ENCODE measurements at regions not wholly inside any gene's neighbourhood (a gene's known extent, or its start where the extent isn't known, plus 50 kb on each side); places are given as distances from the start of the nearest gene placed in this dataset.

GRCh38 chr13:111927181-111927540 lies 139.8 kb upstream of the SOX1 start:
- DNase-seq: no peak

DNA sequence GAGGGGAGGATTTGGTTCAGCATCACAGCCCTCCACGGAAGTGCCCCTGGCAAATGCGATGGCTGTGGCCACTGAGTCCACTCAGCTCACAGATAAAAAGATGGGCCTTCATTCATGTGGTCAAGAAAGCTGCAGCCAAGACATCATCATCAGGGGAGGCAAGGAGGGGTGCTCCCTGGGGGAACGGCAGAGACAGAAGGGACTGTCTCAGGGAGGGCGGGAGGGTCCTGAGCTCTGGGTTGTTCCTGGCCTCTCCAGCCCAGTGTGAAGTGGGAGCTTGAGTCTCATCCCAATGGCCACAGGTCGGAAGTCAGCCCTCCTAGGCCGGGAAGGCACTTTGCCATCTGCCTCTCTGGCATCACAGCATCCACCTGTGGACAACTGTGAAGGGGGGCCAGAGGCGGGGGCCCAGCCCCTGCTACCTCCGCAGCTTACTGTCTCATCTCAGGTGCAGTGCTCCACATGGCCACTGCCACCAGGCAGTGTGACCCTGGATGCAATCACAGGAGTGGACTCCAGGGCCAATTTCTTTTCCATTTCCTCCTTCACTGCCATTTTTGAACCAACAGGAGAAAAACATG lies 137.8 kb upstream of the SOX1 start:
- DNase-seq: no peak

GRCh38 chr13:111936267-111936925 lies 130.6 kb upstream of the SOX1 start:
- no peak for DNase-seq

DNA sequence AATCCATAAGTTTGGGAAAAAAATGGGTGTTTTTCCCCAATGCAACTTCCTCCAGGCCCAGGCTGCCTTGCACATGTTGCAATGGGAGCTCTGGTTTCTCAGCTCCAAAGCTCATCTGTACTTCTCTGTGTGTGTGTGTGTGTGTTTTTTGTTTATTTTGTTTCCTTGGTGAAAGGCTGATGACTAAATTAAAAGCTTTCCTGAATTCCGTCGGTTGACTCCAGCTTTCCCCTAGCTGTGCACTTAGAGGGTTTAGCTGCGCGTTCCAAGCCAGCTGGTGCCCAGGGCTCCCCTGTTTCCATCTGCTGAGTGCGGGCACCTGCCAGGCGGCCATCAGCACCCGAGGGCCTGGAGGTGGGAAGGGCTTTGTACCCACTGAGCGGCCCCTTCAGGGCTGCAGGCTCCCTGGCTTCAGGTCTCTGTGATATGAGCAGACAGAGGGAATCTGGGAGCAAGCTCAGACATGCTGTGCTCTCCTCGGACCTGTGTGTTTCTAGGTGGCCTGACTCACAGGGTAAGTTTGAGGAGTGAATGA lies 129.1 kb upstream of the SOX1 start:
- DNase-seq: no peak

DNA sequence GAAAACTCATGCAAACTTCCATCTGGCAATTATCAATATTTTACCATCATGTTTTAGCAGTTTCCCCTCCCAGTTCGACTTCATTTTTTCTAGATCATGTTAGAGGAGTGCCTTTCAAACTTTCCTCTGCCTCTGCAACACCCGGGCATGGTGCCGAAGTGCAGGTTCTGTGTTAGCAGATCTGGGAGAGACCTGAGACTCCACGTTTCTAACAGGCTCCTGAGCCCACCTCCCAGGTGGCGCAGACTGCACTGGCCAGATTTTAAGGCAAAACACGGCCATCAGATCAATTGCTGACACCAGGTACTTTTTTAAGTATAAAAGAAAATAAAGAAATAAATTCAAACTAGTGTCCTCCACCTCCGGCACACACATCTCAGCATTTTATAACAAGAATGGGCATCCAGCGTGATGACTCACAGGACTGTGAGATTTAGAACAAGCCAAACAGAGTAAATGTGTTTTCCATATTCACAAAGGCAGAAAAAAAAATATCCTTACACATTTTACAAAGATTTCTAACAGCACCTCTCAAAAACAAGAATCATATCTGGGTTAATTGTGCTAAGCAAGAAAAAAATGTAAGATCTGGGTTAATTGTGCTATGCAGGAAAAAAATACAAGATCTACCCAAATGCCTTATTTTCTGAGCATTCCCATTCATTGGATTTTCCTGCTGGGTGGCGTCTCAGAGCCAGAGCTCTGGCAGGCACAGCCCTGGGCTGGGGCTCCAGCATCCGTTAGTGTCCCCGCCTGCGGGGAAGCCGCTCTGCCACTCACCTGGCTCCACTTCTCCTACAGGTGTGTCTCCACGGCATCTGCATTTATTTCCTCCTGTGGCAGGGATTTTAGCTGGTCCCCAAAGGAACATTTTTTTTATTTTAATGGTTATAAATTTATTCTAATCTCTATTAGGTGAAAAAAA lies 127.9 kb upstream of the SOX1 start:
- DNase-seq: no peak

DNA sequence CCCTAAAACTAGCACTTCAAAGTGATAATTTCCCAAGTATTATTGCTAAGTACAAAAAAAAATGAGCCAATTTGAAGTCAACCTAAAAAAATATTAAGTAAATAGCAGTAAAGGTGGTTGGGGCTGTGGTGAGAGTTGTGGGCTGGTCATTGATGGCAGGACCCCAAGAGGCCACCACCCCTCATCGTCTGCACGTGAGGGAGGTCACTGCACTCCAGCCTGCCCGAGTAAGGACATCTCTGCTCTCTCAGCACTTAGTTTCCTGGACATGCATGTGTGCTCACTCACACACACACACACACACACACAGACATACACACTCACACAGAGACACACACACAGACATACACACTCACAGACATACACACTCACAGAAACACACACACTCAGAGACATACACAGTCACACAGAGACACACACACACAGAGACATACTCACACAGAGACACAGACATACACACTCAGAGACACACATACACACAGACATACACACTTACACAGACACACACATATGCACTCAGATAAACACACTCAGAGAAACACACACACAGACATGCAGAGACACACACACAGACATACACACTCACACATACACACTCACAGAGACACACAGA lies 127.2 kb upstream of the SOX1 start:
- DNase-seq: no peak

- DNase-seq: no peak
Measured at GRCh38 chr13:111940892-111941291, 126.1 kb upstream of the SOX1 start.

DNA sequence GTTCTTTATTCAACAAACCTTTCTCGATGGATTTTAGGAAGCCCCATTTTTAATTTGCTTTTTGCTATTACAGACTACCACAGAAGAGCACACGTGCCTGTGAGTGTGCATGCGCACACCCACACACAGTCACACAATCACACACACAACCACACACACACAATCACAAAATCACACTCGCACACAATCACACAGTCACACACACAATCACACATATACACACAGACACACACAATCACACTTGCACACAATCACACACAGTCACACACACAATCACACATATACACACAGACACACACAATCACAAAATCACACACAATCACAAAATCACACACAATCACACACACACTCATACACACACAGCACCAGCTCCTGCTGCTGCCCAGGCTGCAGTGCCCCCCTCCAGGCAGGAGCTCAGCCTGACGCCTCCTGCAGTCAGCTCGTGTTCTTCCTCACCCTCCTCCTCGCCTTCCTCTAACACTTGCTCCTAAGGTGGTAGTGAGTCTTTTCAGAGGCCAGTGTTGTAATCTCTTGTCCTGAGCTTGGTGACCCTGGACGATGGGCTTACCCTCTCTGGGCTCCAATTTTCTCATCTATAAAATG lies 125.0 kb upstream of the SOX1 start:
- DNase-seq: no peak

DNA sequence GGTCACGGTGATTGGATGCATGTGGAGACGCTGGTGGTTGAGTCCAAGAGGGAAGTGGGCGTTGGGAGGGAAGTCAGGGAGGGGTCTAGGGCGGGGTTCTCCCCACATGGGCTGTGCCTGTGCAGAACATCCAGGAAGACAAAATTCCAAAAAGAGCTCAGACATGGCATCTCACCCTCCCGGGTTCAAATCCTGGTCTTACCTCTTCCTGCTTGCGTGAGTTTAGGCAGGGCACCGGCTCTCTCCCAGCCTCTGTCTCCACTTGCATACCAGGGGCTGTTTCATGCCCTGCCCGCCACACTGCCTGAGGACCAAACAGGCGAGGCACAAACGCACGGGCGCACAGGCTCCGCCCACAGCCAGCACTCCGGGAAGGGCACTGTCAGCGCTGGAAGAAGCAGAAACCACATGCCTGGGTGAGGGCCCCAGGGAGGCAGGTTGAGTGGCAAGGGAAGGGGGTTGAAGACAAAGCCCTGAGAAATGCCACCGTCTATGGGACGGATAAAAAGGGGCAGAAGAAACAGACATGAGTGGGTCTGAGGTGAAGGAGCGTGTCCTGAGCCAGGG lies 123.6 kb upstream of the SOX1 start:
- DNase-seq: no peak

- no peak for DNase-seq
Measured at GRCh38 chr13:111944171-111944583, 122.8 kb upstream of the SOX1 start.

DNA sequence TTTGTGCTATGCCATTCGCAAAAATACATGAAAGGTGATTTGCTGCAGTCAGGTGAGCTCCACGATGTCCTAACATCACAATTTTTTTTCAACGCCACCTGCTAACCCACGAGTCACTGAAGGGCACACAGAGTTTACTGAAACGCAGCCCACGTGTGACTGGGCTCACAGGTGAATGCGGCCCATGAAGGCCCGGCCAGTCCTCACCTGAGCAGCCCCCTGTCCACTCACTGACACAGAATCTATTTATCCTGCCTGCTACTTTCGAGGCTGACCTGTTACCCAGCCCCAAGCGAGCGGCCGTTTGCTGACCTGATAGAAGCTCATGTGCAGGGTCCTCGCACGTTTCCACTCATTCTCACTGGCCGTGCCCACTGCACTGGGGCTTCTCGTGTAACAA lies 121.9 kb upstream of the SOX1 start:
- no peak for DNase-seq

- DNase-seq: no peak
Measured at GRCh38 chr13:111946214-111946613, 120.7 kb upstream of the SOX1 start.

DNA sequence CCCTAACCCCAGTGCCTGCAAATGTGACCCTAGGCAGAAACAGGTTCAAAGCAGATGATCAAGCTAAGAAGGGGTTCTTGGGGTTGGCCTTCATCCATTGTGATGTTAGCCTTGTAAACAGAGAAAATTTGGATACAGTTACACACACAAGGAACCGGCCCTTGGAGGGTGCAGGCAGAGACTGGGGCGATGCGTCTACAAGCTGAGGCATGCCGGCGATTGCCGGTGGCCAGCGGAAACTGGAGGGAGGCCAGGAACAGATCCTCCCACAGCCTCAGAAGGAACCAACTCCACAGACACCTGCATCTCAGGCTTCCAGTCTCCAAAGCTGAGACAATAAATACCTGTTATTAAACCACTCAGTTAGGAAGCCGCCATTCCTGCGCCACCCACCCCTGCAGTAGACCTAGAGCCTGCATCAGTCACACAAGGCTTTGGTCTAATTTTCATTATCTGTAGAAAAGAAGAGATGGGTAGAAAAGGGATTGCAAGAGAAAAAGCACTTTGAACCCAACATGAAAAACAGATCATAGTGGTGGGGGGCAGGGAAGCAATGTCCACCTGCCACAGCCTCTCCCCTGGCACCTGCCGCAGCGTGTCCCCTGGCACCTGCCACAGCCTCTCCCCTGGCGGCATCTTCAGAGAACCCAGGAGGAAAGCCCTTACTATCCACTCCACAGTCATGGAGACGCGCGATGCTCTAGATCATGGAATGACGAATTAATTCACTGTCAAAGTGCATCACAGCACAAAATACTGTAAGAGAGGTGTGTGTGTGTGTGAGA lies 119.7 kb upstream of the SOX1 start:
- DNase-seq: no peak

DNA sequence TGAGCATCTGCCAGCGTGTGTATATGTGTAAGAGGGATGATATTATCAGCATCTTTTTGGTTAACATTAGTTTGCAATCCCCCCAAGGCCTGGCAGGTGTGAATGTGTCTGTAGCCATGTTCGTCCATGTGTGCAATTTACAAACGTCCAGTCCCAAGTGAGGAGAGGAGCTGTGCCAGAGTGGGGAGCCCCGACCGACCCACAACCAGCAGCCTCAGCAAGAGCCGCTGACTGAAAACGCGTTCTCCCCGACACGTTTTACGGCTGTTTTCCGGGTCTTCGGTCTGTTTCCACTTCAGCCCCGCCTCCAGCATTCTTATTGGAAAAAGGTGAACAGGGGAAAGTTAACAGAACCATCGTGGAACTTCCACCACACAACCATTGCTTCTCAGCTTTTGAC lies 119.1 kb upstream of the SOX1 start:
- no peak for DNase-seq

DNA sequence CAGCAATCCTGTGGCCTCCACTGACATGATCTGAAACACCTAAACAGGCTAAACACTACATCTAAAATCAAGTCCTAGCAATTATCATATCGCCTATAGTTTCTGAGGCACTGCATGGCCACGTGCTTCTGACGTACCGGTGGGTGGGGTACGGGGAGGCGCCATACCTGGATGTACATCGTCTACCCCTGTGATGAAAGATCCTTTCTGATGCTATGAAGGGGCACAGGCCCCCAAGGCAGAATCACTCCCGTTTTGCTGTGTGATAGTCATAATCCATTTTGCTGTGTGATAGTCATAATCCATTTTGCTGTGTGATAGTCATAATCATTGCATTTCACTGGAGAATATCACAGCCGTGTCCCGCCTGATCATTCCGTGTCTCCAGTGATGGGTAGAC lies 118.7 kb upstream of the SOX1 start:
- no peak for DNase-seq

DNA sequence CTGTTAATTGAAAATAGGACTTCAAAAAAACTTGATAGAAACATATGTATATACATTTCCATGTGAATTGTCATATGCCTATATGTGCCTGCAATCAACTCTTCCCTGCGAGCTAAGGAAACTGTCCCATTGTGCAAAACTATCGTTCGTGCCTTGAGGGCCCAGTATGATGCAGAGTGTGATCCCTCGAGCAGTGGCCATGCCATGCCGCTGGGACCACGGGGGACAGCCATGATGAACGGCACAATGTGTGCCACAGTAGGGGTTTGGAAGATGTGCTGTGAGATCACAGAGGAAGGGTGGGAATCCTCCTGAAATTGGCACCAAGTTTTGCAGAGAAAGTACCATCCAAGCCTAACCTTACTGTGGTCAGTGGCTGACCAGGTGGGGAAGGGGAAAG lies 118.1 kb upstream of the SOX1 start:
- no peak for DNase-seq

DNA sequence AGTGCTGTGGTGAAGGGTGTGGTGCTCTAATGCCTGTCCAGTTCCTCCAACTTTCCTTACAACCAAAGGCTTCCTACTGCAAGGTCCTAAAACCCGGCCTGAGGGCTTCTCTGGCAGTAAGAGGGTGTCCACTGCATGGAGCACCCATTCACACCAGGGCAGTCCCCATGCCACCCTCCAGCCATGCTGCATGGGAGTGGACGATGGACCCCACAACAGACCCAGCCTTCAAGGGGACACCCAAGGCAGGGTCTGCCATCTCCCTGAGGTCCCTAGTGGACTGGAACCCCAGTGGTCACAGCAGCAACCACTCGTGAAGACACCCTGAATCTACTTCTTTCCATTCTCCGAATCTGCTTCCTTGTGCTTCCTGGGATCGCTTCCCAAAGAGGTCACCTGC lies 117.6 kb upstream of the SOX1 start:
- no peak for DNase-seq

DNA sequence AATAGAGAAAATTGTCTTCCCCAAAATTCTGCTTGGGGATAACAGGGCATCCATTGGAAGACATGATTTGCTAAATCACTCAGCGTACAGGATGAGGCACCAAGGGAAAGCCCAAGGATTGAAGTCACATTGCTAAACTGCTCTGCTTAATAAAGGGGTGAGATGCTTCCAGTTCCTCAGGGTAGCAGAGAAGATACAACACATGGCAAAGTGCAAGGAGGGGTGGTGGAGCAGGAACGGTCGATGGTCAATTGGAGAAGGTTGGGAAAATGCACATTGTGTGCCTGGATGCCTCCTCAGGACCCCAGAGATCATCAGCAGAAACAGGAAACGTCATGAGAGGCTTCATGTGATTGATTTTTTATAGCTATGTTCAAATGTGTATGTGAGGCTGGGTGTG lies 116.3 kb upstream of the SOX1 start:
- DNase-seq: no peak

DNA sequence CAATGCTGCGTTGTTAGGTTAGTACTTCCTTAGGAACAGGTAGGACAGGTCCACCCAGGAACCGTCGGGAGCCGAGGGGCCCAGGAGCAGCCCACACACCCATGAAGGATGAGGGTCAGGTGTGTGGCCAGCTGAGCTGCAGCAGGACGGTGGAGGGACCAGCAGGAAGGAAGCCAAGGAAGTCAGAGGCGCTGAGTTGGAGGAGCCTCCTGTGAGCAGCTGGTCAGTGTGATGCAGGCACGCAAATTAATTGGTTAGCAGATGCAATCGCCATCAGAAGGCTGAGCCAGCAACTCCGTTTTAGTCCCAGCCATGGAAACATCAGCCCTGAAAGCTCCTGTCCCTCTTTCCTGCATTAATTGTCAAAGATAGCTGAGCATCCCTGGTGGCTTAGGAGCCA lies 114.9 kb upstream of the SOX1 start:
- no peak for DNase-seq

GRCh38 chr13:111952814-111953213 lies 114.1 kb upstream of the SOX1 start:
- no peak for DNase-seq

DNA sequence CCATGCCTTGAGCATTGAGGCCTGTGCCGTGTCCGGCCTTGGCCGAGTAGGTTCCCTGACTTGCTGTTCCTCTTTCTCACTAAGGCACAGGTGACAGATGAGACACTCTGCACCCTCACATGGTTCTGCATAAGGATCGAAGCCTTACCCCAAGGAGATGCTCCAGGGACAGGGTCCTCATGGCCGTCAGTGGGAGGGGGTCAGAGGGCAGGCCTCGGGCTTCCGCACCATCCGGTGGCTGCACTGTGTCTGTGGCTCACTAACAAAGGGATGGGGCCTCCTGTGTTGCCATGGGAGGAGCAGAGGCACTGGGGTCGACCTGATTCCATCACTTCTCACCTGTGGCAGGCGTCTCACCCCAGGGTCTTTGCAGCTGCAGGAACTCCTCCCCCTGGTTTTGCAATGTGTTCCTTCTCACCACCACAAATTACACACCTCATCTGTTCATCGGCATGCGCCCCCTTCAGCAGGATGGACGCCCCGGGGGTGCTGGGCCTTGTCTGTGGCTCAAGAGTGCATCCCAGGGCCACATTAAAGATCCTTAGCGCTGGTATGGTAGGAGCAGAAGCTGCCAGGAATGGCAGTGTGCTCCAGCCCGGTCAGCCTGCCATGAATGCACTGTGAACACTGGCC lies 113.3 kb upstream of the SOX1 start:
- DNase-seq: no peak

Measured in inflammatory macrophage treated with lipopolysaccharide for 4 hours (primary cell).